Keratinocyte (primary cell): ENCODE measurements at regions not wholly inside any gene's neighbourhood (a gene's known extent, or its start where the extent isn't known, plus 50 kb on each side); places are given as distances from the start of the nearest gene placed in this dataset.

Experiments used
- EZH2 ChIP-seq: IDR thresholded peaks from one replicate; pipeline ENCODE4 v1.6.1; 2012; ENCODE audit warnings: inconsistent platforms, mild to moderate bottlenecking, low read length, moderate library complexity
- TF ChIP-seq, protein P1 (sequence below), 3 experiments: IDR thresholded peaks in 1 of 3; conservative IDR thresholded peaks in 1 of 3; optimal IDR thresholded peaks in 1 of 3; 2 replicates in 2 of 3; 3 replicates in 1 of 3; pipeline versions ENCODE3 to v1.5.1; 2011; ENCODE audit warnings: low read length in 3 of 3, mild to moderate bottlenecking in 3 of 3, moderate library complexity in 2 of 3, control low read depth in 1 of 3, inconsistent platforms in 1 of 3; ENCODE audit not compliant: insufficient read depth in 2 of 3; ENCODE audit errors: extremely low read depth in 1 of 3

DNA sequence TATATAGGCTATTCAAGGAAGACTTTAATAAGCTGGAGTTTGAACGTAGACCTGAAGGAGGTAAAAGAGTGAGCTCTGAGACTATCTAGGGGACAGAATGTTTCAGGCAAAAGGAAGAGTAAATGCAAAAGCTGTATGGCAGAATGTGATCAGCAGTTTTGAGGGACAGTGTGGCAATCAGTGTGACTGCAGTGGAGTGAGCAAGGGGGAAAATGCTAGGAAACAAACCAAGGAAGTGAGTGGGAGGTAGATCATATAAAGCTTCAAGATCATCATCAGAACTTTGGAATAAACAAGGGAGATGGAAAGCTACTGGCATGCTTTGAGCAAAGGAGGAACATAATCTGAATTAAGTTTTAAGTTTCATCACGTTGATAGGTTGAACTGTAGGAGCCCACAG, 67.5 kb upstream of the BTG1 start:
- TF ChIP-seq EZH2: no peak
- TF ChIP-seq, protein P1, sequence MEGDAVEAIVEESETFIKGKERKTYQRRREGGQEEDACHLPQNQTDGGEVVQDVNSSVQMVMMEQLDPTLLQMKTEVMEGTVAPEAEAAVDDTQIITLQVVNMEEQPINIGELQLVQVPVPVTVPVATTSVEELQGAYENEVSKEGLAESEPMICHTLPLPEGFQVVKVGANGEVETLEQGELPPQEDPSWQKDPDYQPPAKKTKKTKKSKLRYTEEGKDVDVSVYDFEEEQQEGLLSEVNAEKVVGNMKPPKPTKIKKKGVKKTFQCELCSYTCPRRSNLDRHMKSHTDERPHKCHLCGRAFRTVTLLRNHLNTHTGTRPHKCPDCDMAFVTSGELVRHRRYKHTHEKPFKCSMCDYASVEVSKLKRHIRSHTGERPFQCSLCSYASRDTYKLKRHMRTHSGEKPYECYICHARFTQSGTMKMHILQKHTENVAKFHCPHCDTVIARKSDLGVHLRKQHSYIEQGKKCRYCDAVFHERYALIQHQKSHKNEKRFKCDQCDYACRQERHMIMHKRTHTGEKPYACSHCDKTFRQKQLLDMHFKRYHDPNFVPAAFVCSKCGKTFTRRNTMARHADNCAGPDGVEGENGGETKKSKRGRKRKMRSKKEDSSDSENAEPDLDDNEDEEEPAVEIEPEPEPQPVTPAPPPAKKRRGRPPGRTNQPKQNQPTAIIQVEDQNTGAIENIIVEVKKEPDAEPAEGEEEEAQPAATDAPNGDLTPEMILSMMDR (optimal IDR thresholded peaks at IDR 0.05 in 1 of 3, IDR thresholded peaks at IDR 0.05 in 1 of 3, conservative IDR thresholded peaks at IDR 0.05 in 1 of 3; ENCODE audit: extremely low read depth in 1 of 3, insufficient read depth in 2 of 3, low read length in 3 of 3): no peak
